BE2C (cell line): ENCODE measurements at regions not wholly inside any gene's neighbourhood (a gene's known extent, or its start where the extent isn't known, plus 50 kb on each side); places are given as distances from the start of the nearest gene placed in this dataset.
A peak's percentile ranks its signal among the peaks of the same experiment; 100 is the strongest.

Experiments used
- DNase-seq: peaks from one replicate; pipeline ENCODE4 v3.0.0-alpha.2; 2020
- H3K27me3 ChIP-seq: fragments of 250-450 bp; sonication (Bioruptor Pico); 2 replicates; pipeline ENCODE4 v1.5.1; 2020; ENCODE audit warnings: mild to moderate bottlenecking
- H3K36me3 ChIP-seq: fragments of 250-450 bp; sonication (Bioruptor Pico); 2 replicates; pipeline ENCODE4 v1.5.1; 2020; ENCODE audit warnings: mild to moderate bottlenecking
- H3K4me1 ChIP-seq: fragments of 250-450 bp; sonication (Bioruptor Pico); 2 replicates; pipeline ENCODE4 v1.5.1; 2020
- H3K4me3 ChIP-seq: 2 replicates; pipeline ENCODE4 v1.5.1; 2011; ENCODE audit warnings: low read depth, low read length
- H3K9me3 ChIP-seq: fragments of 250-450 bp; sonication (Bioruptor Pico); 2 replicates; pipeline ENCODE4 v1.5.1; 2020
- TF ChIP-seq, protein P1 (sequence below): IDR thresholded peaks from 2 replicates; pipeline ENCODE4 v1.5.1; 2012; ENCODE audit warnings: mild to moderate bottlenecking, low read depth, low read length

- Histone ChIP-seq H3K4me3 (no peak overlapping the region), H3K36me3 (no peaks in the 10 kb centered on the region), H3K4me1 (no peaks in the 10 kb centered on the region), H3K9me3 (peaks cover 3% of the 10 kb centered on the region; the same call in 1 of the 2 replicates), H3K27me3 (no peaks in the 10 kb centered on the region)
- TF ChIP-seq, protein P1, sequence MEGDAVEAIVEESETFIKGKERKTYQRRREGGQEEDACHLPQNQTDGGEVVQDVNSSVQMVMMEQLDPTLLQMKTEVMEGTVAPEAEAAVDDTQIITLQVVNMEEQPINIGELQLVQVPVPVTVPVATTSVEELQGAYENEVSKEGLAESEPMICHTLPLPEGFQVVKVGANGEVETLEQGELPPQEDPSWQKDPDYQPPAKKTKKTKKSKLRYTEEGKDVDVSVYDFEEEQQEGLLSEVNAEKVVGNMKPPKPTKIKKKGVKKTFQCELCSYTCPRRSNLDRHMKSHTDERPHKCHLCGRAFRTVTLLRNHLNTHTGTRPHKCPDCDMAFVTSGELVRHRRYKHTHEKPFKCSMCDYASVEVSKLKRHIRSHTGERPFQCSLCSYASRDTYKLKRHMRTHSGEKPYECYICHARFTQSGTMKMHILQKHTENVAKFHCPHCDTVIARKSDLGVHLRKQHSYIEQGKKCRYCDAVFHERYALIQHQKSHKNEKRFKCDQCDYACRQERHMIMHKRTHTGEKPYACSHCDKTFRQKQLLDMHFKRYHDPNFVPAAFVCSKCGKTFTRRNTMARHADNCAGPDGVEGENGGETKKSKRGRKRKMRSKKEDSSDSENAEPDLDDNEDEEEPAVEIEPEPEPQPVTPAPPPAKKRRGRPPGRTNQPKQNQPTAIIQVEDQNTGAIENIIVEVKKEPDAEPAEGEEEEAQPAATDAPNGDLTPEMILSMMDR = no peak
- peak; percentile 14 for DNase-seq
Measured at GRCh38 chr15:92332125-92332899, 61.4 kb upstream of the ST8SIA2 start.

GRCh38 chr15:92333709-92334108 is 60.0 kb upstream of the ST8SIA2 start:
- no peak overlapping the region for H3K4me3 ChIP-seq
- DNase-seq = no peak

GRCh38 chr15:92336419-92336987 is 57.2 kb upstream of the ST8SIA2 start:
- Histone ChIP-seq H3K36me3 (no peaks in the 10 kb centered on the region), H3K4me3 (no peak overlapping the region), H3K27me3 (no peaks in the 10 kb centered on the region), H3K9me3 (peaks cover 3% of the 10 kb centered on the region; the same call in 1 of the 2 replicates), H3K4me1 (no peaks in the 10 kb centered on the region)
- DNase-seq = no peak
- TF ChIP-seq, protein P1 = no peak

More at GRCh38 chr15:92333709-92334108, 60.0 kb upstream of the ST8SIA2 start:
- H3K36me3 ChIP-seq = no peaks in the 10 kb centered on the region
- H3K4me1 ChIP-seq = no peaks in the 10 kb centered on the region
- TF ChIP-seq, protein P1 = no peak
- H3K27me3 ChIP-seq = no peaks in the 10 kb centered on the region
- peaks cover 3% of the 10 kb centered on the region; the same call in 1 of the 2 replicates for H3K9me3 ChIP-seq

- TF ChIP-seq, protein P1 = no peak
- Histone ChIP-seq H3K27me3 (peaks cover 6% of the 10 kb centered on the region; the same call in 1 of the 2 replicates), H3K4me1 (no peaks in the 10 kb centered on the region), H3K4me3 (no peak overlapping the region), H3K9me3 (no peaks in the 10 kb centered on the region), H3K36me3 (no peaks in the 10 kb centered on the region)
- no peak for DNase-seq
Measured at GRCh38 chr15:92339361-92339760, 54.3 kb upstream of the ST8SIA2 start.
